ENCODE measurements at regions not wholly inside any gene's neighbourhood (a gene's known extent, or its start where the extent isn't known, plus 50 kb on each side); places are given as distances from the start of the nearest gene placed in this dataset.

- Histone ChIP-seq H3K9ac (ENCODE audit: low read length) (no peak overlapping the region), H3K27me3 (ENCODE audit: insufficient read depth, low read length) (no peaks in the 10 kb centered on the region), H4K20me1 (ENCODE audit: insufficient read depth, low read length) (no peaks in the 10 kb centered on the region), H3K4me2 (ENCODE audit: low read length) (no peak overlapping the region), H3K4me3 (ENCODE audit: insufficient read depth, low read depth, low read length) (no peak overlapping the region), H3K27ac (ENCODE audit: low read depth, low read length) (no peak overlapping the region), H3K36me3 (ENCODE audit: insufficient read depth, low read length) (no peaks in the 10 kb centered on the region), H3K9me3 (ENCODE audit: insufficient read depth, low read depth, low read length) (no peaks in the 10 kb centered on the region), H2AFZ (ENCODE audit: low read depth, low read length) (no peak overlapping the region), H3K4me1 (ENCODE audit: insufficient read depth, low read length) (peaks cover 15% of the 10 kb centered on the region), H3K79me2 (ENCODE audit: insufficient read depth, low read length) (no peaks in the 10 kb centered on the region)
- H3K27me3 Mint-ChIP-seq (ENCODE audit: low read depth, unreplicated experiment): no peaks in the 10 kb centered on the region
- H3K27ac Mint-ChIP-seq (ENCODE audit: unreplicated experiment): no peak overlapping the region
- FAIRE-seq: peak; percentile 17
- H3K4me3 Mint-ChIP-seq (ENCODE audit: unreplicated experiment): no peak overlapping the region
- peaks cover 7% of the 10 kb centered on the region for H3K9me3 Mint-ChIP-seq (ENCODE audit: unreplicated experiment)
- no peaks in the 10 kb centered on the region for H3K36me3 Mint-ChIP-seq (ENCODE audit: low read depth, unreplicated experiment)
- DNase-seq (ENCODE audit: low read depth): no peak
- TF ChIP-seq EZH2 (IDR thresholded peaks at IDR 0.05; ENCODE audit: insufficient read depth, low read length) (no peak), CTCF (IDR thresholded peaks at IDR 0.05; ENCODE audit: insufficient read depth, low read depth, low read length) (no peak)
- H3K4me1 Mint-ChIP-seq (ENCODE audit: low read depth, unreplicated experiment): peaks cover 15% of the 10 kb centered on the region
Observed at GRCh38 chr12:92032101-92032500, 113.5 kb downstream of the BTG1 start.

DNA sequence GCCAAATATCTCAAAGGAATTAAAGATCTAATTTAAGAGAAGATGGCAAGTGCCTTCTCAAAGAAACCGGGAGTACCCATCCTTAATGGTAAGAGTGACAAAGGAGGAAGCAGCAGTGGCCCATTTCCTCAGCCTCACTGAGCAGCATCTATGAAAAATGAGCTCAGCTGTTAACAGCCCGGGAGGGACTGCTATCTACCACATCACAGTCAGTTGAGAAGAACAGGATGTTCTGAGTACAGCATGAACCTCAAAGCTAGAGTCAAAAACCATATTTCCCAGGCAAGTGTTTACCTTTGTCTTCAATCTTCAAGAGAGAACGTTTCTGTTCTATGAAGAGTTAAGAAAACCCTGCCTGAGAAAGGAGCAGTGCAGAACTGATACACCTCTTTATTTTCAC lies 115.0 kb downstream of the BTG1 start:
- Histone ChIP-seq H3K27me3 (ENCODE audit: insufficient read depth, low read length) (no peaks in the 10 kb centered on the region), H3K9ac (ENCODE audit: low read length) (no peak overlapping the region), H4K20me1 (ENCODE audit: insufficient read depth, low read length) (no peaks in the 10 kb centered on the region), H3K4me3 (ENCODE audit: insufficient read depth, low read depth, low read length) (no peak overlapping the region), H3K9me3 (ENCODE audit: insufficient read depth, low read depth, low read length) (no peaks in the 10 kb centered on the region), H2AFZ (ENCODE audit: low read depth, low read length) (no peak overlapping the region), H3K79me2 (ENCODE audit: insufficient read depth, low read length) (no peaks in the 10 kb centered on the region), H3K4me1 (ENCODE audit: insufficient read depth, low read length) (peaks cover 13% of the 10 kb centered on the region), H3K27ac (ENCODE audit: low read depth, low read length) (no peak overlapping the region), H3K36me3 (ENCODE audit: insufficient read depth, low read length) (no peaks in the 10 kb centered on the region), H3K4me2 (ENCODE audit: low read length) (no peak overlapping the region)
- Mint-ChIP-seq H3K27me3 (ENCODE audit: low read depth, unreplicated experiment) (no peaks in the 10 kb centered on the region), H3K4me3 (ENCODE audit: unreplicated experiment) (no peak overlapping the region), H3K36me3 (ENCODE audit: low read depth, unreplicated experiment) (no peaks in the 10 kb centered on the region), H3K4me1 (ENCODE audit: low read depth, unreplicated experiment) (peaks cover 10% of the 10 kb centered on the region), H3K9me3 (ENCODE audit: unreplicated experiment) (peaks cover 7% of the 10 kb centered on the region), H3K27ac (ENCODE audit: unreplicated experiment) (no peak overlapping the region)
- TF ChIP-seq CTCF (IDR thresholded peaks at IDR 0.05; ENCODE audit: insufficient read depth, low read depth, low read length) (no peak), EZH2 (IDR thresholded peaks at IDR 0.05; ENCODE audit: insufficient read depth, low read length) (no peak)
- FAIRE-seq: no peak
- peak; percentile 16 for DNase-seq (ENCODE audit: low read depth)

DNA sequence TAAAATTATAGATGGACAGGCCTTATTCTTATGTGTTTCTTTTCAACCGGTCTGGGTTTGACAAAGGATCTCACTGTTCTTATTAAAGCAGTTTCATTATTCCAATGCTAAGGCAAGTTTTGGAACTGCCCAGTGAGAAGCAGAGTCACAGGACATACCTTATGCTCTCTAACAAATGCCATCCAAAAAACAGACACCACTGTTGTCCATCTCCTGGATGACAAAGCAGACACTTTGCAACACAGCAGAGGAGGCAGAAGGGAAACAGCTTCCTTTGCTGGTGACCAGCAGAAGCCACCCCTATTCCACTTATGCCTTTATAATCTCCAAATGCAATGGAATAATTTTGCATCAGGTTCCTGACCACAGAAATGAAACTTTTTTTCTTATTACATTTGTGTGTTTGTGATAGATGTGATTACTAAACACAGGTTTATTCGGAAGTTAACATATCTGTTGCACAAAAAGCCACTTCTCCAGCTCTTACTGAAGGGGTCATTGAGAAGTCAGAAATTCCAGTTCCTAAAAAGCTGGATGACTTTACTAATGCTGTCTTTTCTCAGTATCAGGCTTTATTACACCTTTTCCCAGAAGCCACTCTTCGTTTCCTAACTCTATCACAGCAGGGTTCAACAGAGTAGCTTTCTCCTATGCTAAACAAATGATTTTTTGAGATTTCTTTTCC lies 115.6 kb downstream of the BTG1 start:
- no peak for DNase-seq (ENCODE audit: low read depth)
- Histone ChIP-seq H3K4me1 (ENCODE audit: insufficient read depth, low read length) (peaks cover 9% of the 10 kb centered on the region), H3K79me2 (ENCODE audit: insufficient read depth, low read length) (no peaks in the 10 kb centered on the region)

More for the DNA sequence above, 115.6 kb downstream of the BTG1 start:
- Histone ChIP-seq H3K27ac (ENCODE audit: low read depth, low read length) (no peak overlapping the region), H3K27me3 (ENCODE audit: insufficient read depth, low read length) (no peaks in the 10 kb centered on the region), H3K36me3 (ENCODE audit: insufficient read depth, low read length) (no peaks in the 10 kb centered on the region), H4K20me1 (ENCODE audit: insufficient read depth, low read length) (no peaks in the 10 kb centered on the region), H3K9ac (ENCODE audit: low read length) (no peak overlapping the region), H2AFZ (ENCODE audit: low read depth, low read length) (no peak overlapping the region), H3K4me3 (ENCODE audit: insufficient read depth, low read depth, low read length) (no peak overlapping the region), H3K4me2 (ENCODE audit: low read length) (no peak overlapping the region), H3K9me3 (ENCODE audit: insufficient read depth, low read depth, low read length) (no peaks in the 10 kb centered on the region)
- Mint-ChIP-seq H3K4me3 (ENCODE audit: unreplicated experiment) (no peak overlapping the region), H3K36me3 (ENCODE audit: low read depth, unreplicated experiment) (no peaks in the 10 kb centered on the region), H3K9me3 (ENCODE audit: unreplicated experiment) (peaks cover 7% of the 10 kb centered on the region), H3K4me1 (ENCODE audit: low read depth, unreplicated experiment) (peaks cover 10% of the 10 kb centered on the region), H3K27me3 (ENCODE audit: low read depth, unreplicated experiment) (no peaks in the 10 kb centered on the region), H3K27ac (ENCODE audit: unreplicated experiment) (no peak overlapping the region)
- TF ChIP-seq EZH2 (IDR thresholded peaks at IDR 0.05; ENCODE audit: insufficient read depth, low read length): no peak
- no peak for TF ChIP-seq CTCF (IDR thresholded peaks at IDR 0.05; ENCODE audit: insufficient read depth, low read depth, low read length)
- no peak for FAIRE-seq
